WERI-Rb-1 (cell line): ENCODE measurements at regions not wholly inside any gene's neighbourhood (a gene's known extent, or its start where the extent isn't known, plus 50 kb on each side); places are given as distances from the start of the nearest gene placed in this dataset.

Source experiments
- DNase-seq: peaks from one replicate; pipeline ENCODE4 v3.0.0-alpha.2; 2020
- H3K27ac ChIP-seq: fragments of 250-450 bp; sonication (Bioruptor Pico); 2 replicates; pipeline ENCODE4 v1.5.1; 2020; ENCODE audit warnings: mild to moderate bottlenecking, moderate library complexity
- H3K27me3 ChIP-seq: fragments of 250-450 bp; sonication (Bioruptor Pico); 2 replicates; pipeline ENCODE4 v1.5.1; 2021; ENCODE audit warnings: mild to moderate bottlenecking, low read depth, moderate library complexity; ENCODE audit not compliant: insufficient read depth, severe bottlenecking
- H3K36me3 ChIP-seq: fragments of 250-450 bp; sonication (Bioruptor Pico); 2 replicates; pipeline ENCODE4 v1.5.1; 2020; ENCODE audit warnings: mild to moderate bottlenecking, moderate library complexity
- H3K4me3 ChIP-seq: 2 replicates; pipeline ENCODE4 v1.5.1; 2011; ENCODE audit warnings: low read depth, mild to moderate bottlenecking, control low read depth, low read length
- H3K9me3 ChIP-seq: fragments of 250-450 bp; sonication (Bioruptor Pico); 2 replicates; pipeline ENCODE4 v1.5.1; 2021; ENCODE audit warnings: mild to moderate bottlenecking, moderate library complexity; ENCODE audit not compliant: severe bottlenecking
- CTCF ChIP-seq: IDR thresholded peaks from 2 replicates; pipeline ENCODE4 v1.5.1; 2011; ENCODE audit warnings: low read depth, mild to moderate bottlenecking, control low read depth, inconsistent platforms, low read length

GRCh38 chr12:97305651-97306050 is 157.0 kb upstream of the RMST start:
- H3K27ac ChIP-seq = no peak overlapping the region
- H3K9me3 ChIP-seq = no peaks in the 10 kb centered on the region
- H3K27me3 ChIP-seq = no peaks in the 10 kb centered on the region
- H3K4me3 ChIP-seq = no peak overlapping the region
- no peak for DNase-seq
- no peaks in the 10 kb centered on the region for H3K36me3 ChIP-seq
- no peak for TF ChIP-seq CTCF

- DNase-seq = no peak
- Histone ChIP-seq H3K27me3 (no peaks in the 10 kb centered on the region), H3K4me3 (no peak overlapping the region), H3K27ac (no peak overlapping the region), H3K9me3 (no peaks in the 10 kb centered on the region), H3K36me3 (no peaks in the 10 kb centered on the region)
- no peak for TF ChIP-seq CTCF
Observed at GRCh38 chr12:97306147-97306546, 156.5 kb upstream of the RMST start.

DNA sequence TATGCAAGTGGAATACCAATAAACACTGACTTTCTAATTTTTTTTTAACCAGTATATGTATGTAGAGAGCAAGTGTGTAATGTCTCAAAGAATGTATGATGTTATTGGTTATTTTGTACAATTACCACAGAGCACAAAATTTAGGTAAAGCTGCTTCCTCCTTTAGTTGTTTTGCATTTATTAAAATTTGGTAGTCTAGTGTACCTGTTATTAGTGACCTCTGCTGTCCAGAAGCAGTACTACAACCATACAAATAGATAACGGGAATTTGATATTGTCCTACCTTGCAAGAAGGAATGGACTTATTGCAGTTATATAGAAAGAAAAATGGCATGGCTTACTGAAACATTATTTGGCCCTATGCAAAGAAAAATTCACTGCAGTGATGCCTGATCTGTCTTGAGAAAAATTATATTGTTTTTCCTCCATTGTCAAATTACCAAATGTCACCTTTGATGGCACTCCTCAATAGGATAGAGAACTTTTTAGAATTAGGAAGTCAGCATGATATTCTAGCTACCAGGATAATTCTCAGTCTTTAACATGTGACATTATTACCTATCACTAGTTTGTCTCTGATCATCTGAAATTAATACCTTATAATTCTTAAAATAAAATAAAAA is 153.9 kb upstream of the RMST start:
- peak; percentile 43; the same call in 1 of the 2 replicates for TF ChIP-seq CTCF
- no peaks in the 10 kb centered on the region for H3K36me3 ChIP-seq
- no peak for DNase-seq

GRCh38 chr12:97309921-97310320 is 152.7 kb upstream of the RMST start:
- TF ChIP-seq CTCF = no peak

More for the DNA sequence above, 153.9 kb upstream of the RMST start:
- H3K4me3 ChIP-seq = no peak overlapping the region
- no peak overlapping the region for H3K27ac ChIP-seq
- no peaks in the 10 kb centered on the region for H3K9me3 ChIP-seq
- H3K27me3 ChIP-seq = no peaks in the 10 kb centered on the region

GRCh38 chr12:97312570-97313135 is 150.0 kb upstream of the RMST start:
- DNase-seq = no peak
- Histone ChIP-seq H3K36me3 (no peaks in the 10 kb centered on the region), H3K4me3 (no peak overlapping the region), H3K9me3 (no peaks in the 10 kb centered on the region), H3K27me3 (no peaks in the 10 kb centered on the region), H3K27ac (no peak overlapping the region)
- no peak for TF ChIP-seq CTCF

More at GRCh38 chr12:97309921-97310320, 152.7 kb upstream of the RMST start:
- Histone ChIP-seq H3K9me3 (no peaks in the 10 kb centered on the region), H3K4me3 (no peak overlapping the region), H3K27ac (no peak overlapping the region), H3K36me3 (no peaks in the 10 kb centered on the region), H3K27me3 (no peaks in the 10 kb centered on the region)
- no peak for DNase-seq
